Brain microvascular endothelial cell (primary cell): ENCODE measurements at regions not wholly inside any gene's neighbourhood (a gene's known extent, or its start where the extent isn't known, plus 50 kb on each side); places are given as distances from the start of the nearest gene placed in this dataset.
"Not testable (repeated sequence)": the region's sequence is repeated elsewhere in the genome, so short reads cannot be mapped to it uniquely, and the experiment has no call there.

Source experiments
- DNase-seq: peaks from one replicate; pipeline ENCODE4 v3.0.0-alpha.2; 2020
- H3K27ac ChIP-seq: fragments of 250-450 bp; sonication (Bioruptor Pico); 2 replicates; pipeline ENCODE4 v1.5.1; 2020; ENCODE audit warnings: mild to moderate bottlenecking, moderate library complexity
- H3K27me3 ChIP-seq: fragments of 250-450 bp; sonication (Bioruptor Pico); replicated peaks from 2 replicates; pipeline ENCODE4 v1.5.1; 2020; ENCODE audit warnings: mild to moderate bottlenecking
- H3K36me3 ChIP-seq: fragments of 250-450 bp; sonication (Bioruptor Pico); replicated peaks from 2 replicates; pipeline ENCODE4 v1.5.1; 2020; ENCODE audit warnings: mild to moderate bottlenecking
- H3K4me3 ChIP-seq: 2 replicates; pipeline ENCODE4 v1.5.1; 2011; ENCODE audit warnings: low read depth, mild to moderate bottlenecking, control low read depth, low read length, moderate library complexity
- CTCF ChIP-seq: IDR thresholded peaks from 2 replicates; pipeline ENCODE4 v1.5.1; 2011; ENCODE audit warnings: low read depth, mild to moderate bottlenecking, moderate library complexity, low read length, control low read depth, inconsistent platforms; ENCODE audit errors: missing control alignments
- in situ Hi-C: cut with HindIII; loops from 2 replicates; pipeline ENCODE4 v1.10.0; 2017; ENCODE audit warnings: low sequenced_read_pairs, low pct_ligation_motif_present

GRCh38 chr3:162385387-162385786 is 888.8 kb downstream of the OTOL1 start:
- no peaks in the 10 kb centered on the region for H3K36me3 ChIP-seq
- no peak for TF ChIP-seq CTCF
- no peak overlapping the region for H3K4me3 ChIP-seq
- no peaks in the 10 kb centered on the region for H3K27me3 ChIP-seq
- in situ Hi-C loops: no loop called here
- H3K27ac ChIP-seq: no peak overlapping the region
- no peak for DNase-seq

GRCh38 chr3:162390891-162391290 is 894.3 kb downstream of the OTOL1 start:
- in situ Hi-C loops: no loop called here
- DNase-seq: peak; percentile 74
- H3K4me3 ChIP-seq: no peak overlapping the region
- no peak for TF ChIP-seq CTCF
- H3K27ac ChIP-seq: peak overlapping the region; percentile 87
- H3K27me3 ChIP-seq: no peaks in the 10 kb centered on the region
- H3K36me3 ChIP-seq: no peaks in the 10 kb centered on the region

GRCh38 chr3:162391301-162391700 is 894.7 kb downstream of the OTOL1 start:
- in situ Hi-C loops: no loop called here
- H3K4me3 ChIP-seq: no peak overlapping the region
- H3K27ac ChIP-seq: peak overlapping the region; percentile 87
- peak; percentile 53 for DNase-seq
- TF ChIP-seq CTCF: no peak
- no peaks in the 10 kb centered on the region for H3K27me3 ChIP-seq
- H3K36me3 ChIP-seq: no peaks in the 10 kb centered on the region

- Histone ChIP-seq H3K4me3 (no peak overlapping the region), H3K27ac (no peak overlapping the region), H3K36me3 (no peaks in the 10 kb centered on the region), H3K27me3 (no peaks in the 10 kb centered on the region)
- no peak for DNase-seq
- no peak for TF ChIP-seq CTCF
- in situ Hi-C loops: no loop called here
Observed at GRCh38 chr3:162395496-162395895, 898.9 kb downstream of the OTOL1 start.

- TF ChIP-seq CTCF: no peak
- no peak overlapping the region for H3K4me3 ChIP-seq
- no peaks in the 10 kb centered on the region for H3K36me3 ChIP-seq
- H3K27me3 ChIP-seq: no peaks in the 10 kb centered on the region
- no peak for DNase-seq
- no peak overlapping the region for H3K27ac ChIP-seq
- in situ Hi-C loops: no loop called here
Observed at GRCh38 chr3:162398554-162398953, 901.9 kb downstream of the OTOL1 start.

GRCh38 chr3:162400697-162401096 is 904.1 kb downstream of the OTOL1 start:
- no peak overlapping the region for H3K27ac ChIP-seq
- no peak for DNase-seq
- TF ChIP-seq CTCF: no peak

GRCh38 chr3:162411556-162411955 is 914.9 kb downstream of the OTOL1 start:
- H3K36me3 ChIP-seq, H3K27ac ChIP-seq, in situ Hi-C loops, H3K27me3 ChIP-seq, H3K4me3 ChIP-seq, DNase-seq: not testable (repeated sequence)

More at GRCh38 chr3:162400697-162401096, 904.1 kb downstream of the OTOL1 start:
- no peaks in the 10 kb centered on the region for H3K27me3 ChIP-seq
- H3K4me3 ChIP-seq: no peak overlapping the region
- H3K36me3 ChIP-seq: no peaks in the 10 kb centered on the region
- in situ Hi-C loops: no loop called here
